GM18519 (cell line): ENCODE measurements at regions not wholly inside any gene's neighbourhood (a gene's known extent, or its start where the extent isn't known, plus 50 kb on each side); places are given as distances from the start of the nearest gene placed in this dataset.

Experiments used
- ATAC-seq: cut with Tn5 transposase; IDR thresholded peaks from one replicate; pipeline ENCODE4 v1.9.1; 2021; ENCODE audit warnings: mild to moderate bottlenecking, moderate library complexity; ENCODE audit not compliant: unreplicated experiment, low FRiP score

DNA sequence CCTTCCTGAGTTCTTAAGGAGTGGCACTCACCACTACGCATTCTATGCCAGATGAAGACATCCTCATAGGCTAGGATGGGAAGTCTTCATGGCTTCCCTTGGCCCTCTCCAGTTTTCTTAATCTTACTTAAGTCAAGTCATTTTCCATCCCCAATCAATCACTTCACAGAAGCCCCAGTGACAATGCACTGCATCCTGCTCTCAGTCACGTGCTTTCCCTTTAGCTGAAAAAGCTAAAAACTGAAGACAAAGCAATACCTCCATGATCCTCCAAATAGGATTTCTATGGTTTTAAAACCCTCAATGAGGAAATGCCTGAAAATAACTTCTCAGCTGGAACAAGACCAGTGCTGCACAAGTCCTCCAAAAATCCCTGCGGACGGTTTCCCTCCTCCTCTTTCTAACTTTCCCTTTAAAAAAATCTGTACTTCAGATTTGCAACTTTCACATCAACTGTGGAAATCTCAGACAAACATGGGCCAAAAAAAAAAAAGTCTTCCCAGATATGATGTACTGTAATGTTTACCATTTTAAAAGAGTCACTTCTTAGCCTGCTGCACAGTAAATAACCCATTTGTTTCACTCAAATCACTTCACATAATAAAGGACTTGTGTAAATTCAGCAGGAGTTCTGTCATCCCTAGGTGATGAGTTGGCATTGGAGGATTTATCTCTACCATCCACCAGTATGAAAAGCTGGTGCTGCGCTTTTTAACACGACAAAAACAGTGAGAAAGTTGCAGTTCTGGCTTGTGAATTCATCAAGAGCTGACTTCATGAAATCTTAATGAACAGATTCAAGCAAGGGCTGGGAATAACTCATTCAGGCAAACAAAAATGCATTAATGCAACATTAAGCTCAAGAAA lies 590.0 kb upstream of the NOX3 start:
- ATAC-seq, result no peak

DNA sequence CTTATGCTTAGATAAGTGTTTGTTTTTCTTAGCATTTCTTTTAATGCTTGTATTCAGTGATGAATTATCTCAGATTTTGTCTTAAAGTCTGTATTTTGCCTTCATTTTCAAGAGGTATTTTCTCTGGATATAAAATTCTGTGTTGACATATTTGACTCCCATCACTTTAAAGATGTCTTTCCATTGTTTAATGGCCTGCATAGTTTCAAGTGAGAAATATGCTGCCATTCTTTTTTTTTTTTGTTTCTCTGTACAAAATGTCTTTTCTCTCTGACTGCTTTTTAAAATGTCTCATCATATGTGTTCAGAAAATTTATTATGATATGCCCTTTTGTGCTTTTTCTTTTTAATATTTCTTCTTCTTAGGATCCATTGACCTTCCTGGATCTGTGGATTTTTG lies 578.0 kb upstream of the NOX3 start:
- no peak for ATAC-seq

DNA sequence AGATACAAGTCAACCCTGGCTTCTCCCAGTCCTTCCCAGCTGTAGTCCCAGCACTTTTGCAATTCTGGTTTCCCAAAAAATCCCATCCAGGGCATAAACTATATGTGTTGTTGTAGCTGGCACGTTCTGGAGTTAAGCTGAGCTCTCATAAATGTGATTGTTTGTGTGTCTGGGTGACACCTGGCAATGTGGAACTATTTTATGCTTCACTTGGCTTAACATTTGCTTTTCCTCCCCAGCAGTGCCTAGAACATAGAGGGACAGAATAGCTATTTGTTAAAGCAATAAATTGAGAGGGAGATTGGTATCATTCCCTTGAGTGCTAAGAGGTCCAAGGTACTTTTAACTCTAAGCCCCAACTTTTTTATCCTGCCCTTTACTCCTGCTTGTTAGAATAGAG lies 575.9 kb upstream of the NOX3 start:
- ATAC-seq, result no peak

DNA sequence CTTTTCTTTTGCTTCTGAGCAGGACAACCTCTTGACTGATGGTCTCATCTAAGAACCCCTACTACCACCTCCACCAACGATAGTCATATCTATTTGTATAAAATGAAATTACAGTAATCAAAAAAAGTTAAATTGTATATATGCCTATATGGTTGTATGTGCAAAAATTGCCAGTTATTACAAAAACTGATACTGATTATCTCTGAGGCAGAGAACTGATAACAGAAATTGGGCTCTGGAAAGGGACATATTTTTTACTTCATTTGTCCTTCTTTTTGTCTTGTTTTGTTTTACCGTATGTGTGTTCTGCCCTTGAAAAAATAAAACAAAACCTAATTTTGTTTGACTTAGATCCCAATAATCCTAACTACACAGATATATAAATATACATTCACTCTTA lies 574.4 kb upstream of the NOX3 start:
- ATAC-seq, result no peak

DNA sequence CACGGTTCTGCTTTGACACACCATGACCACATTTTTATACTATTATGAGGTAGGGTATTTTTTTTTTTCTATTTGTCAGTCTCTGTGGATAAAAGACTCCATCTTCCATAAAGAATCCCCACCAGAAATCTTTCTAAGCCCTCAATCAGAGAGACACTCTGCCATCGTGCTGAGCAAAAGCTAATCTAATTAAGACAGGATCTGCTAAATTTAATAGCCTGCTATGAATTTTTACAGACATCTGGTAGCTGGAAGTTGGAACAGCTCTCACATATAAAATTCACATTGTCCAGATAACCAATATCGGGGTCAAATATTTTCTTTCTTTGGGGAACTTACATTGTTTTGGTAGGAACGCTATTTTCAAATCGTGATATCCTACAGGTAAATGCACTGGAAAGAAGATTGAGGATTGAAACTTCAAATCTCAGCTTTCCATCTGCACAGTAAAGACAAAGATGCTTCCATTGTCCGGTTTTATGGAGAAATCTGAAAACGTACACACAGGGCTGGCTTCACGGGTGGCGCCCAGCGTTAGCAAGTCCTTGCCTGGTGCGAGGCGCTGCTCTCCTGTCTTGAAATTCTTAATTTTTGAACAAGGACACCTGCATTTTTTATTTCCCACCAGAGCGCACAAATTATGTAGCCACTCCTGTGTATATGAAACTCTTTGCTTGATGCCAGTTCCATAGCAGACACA lies 573.8 kb upstream of the NOX3 start:
- ATAC-seq, result no peak

DNA sequence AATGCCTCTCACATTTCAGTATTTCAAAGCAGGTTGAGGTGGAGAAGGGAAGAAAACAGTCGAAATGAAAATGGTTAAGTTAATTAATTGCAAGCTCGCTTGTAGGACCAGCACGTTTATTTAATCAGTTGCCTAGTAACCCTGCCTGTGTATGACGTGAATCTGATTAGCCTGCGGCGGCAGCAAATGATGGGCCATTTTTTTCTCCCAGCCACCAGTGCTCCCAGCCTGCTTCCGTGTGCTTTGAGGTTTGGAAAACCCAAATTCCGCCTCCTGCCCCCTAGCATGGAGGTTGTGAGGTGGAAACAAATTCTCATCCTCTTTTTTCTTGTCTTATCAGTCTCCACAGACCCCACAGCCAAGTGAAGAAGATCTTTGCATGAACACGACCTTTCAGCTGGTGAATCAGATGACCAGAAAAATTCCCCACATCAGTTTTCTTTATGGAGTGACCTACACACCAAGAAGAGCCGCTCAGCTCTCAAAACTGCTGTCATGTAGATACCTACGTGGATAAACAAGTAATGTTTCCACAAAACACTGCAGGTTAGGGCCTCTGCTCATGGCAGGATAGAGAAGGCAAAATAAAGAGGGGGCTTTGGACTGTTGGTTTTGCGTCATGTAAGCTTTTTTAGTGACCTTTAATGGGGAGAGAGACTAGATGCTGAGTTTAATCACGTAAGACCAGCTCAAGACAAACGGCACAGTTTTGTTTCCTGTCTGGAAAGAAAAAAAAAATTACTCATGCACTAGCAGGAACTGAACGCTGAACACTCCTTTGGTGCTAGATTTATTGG lies 572.9 kb upstream of the NOX3 start:
- ATAC-seq, result no peak

DNA sequence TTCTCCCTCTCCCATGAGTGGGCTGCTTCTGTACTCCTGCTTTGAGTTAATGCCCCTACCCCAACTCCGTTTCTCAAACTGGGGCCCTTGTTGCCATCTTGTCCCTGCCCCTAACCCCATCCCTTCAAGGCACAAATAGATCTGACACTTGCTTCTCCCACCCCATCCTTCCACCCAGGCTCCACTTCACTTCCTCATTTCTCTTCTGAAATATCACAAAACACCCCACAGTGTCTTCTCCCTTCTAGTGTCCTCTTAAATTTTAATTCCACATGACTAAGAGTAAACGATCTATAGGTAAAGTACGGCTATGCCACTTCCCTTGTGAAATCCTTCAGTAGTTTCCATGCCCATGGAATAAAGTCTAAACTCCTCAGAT lies 571.6 kb upstream of the NOX3 start:
- ATAC-seq, result no peak

DNA sequence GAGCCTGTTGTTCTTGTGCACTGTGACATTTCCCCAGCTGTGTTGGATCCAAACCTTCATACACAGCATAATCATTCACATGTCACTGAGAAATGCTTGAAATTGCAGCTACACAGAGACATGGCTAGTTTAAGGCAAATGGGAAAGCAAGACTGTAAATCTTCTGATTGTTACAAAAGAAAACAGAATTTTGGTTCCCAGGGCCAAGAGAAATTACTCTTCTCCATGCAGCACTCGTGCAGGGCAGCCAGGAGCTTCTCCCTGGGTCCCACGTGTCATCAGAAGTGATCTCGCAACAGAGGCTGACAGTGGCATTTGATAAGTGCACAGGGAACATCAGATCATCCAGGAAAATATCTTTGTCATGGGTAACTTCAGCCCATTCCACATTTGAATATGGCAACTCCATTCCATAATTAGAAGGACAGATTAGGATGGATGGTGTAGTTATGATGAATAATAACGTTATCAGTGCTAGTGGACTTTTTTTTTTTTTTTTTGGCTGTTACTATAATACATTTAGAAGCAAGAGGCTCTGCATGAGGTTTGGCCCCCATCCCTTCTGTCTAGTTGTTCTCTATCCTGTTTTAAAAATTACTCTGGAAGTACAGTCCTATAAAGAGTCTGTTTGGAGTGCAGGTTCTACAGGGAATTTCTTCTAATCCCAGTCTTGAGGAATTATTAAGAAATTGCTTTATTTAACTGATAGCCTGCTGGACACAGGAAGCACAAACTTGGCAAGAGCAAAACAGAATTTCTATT lies 571.0 kb upstream of the NOX3 start:
- no peak for ATAC-seq

DNA sequence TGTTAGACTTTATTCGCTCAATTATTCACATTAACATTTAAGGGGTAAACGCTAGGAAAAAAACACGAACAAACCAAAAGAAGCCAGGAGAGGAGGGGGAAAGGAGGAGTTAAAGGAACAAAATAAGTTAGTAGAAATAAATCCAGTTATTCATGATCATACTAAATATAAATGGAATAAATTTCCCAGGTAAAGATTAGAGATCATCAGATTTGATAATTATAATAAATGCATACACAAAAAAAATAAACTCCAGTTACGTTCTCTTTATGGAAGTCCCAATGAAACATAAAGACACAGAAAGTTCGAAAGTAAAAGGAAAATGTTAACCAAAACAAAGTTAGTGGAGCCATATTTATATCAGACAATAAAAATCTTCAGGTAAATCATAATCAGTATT lies 568.7 kb upstream of the NOX3 start:
- ATAC-seq, result no peak

DNA sequence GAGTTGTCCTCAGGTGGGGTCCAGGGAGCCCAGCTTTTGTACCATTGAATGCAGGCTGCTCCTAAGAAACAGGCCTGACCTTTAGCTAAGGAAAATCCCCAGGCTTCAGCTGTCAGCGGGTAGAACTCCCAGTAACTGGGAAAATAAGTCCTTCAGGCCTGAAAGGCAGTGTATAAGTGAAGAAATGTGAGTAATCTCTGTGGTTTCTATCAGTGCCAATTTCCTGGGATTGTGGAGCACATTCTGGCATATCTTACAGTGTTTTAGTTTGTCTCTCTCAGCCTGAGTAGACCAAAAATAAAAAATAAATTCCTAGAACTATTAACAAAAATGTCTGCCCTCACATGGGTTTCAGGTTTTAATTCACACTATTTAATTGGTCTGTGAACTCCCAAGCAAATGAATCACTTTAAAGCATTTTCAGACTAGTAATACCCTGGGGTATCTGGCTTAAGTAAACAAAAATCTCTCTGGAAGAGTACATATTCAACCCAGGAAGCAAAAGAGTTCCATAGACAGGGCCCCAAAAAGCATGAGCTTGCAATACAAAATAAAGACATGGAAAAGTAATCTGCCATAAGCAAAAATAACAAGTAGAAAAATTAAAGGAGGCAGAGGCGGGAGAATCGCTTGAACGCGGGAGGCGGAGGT lies 566.2 kb upstream of the NOX3 start:
- no peak for ATAC-seq

DNA sequence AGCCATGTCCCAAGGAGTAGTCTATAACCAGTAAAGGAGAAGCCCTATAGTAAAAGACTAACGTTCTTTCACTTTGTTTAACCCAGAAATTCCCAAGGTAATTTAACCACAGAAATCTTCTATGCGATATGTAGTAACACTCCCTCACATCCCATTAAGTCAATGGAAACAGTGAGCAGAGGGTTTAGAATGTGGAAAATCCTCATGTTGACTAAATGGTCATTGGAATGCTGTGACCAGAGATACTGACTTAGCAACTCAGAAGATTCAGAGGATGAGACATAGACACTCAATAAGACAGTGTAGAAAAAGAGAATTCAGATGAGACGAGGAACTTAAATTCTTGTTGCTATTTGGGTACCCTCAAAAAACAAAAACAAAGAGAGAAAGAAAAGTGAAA lies 562.2 kb upstream of the NOX3 start:
- ATAC-seq, result no peak

DNA sequence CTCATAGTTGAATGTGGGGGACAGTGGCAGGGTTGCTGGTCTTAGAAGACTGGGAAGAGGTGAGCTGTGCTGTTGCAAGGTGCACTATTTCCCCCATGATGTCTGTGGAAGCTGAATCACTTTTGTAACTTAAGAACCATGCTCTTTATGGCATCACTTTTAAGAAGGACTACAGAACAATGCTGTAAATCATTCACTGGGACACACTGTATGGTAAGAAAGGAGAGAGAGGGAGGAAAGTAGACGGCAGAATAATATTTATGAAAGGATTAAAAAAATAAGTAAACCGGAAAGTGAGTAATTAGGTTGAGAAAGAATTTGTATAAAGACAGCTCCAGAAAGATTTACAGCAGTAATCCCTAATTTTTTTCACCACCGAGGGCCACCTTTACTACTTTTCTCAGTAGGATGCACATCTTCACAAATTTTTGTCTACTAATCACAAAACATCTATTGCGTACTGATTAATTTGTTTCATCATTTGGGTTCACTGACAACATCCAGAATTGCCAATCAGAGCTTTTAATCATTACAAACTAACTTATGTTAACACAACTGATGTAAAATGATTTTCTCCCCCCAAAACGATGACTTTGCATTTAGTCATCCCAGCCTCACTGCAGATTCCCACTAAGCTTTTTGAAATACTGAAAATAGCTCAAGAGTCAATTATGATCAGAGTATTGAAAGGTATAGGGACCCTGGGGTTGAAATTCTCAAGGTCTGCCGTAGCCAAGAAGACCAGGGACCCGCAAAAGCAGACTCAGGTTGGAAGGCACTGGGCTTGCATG lies 560.7 kb upstream of the NOX3 start:
- no peak for ATAC-seq

DNA sequence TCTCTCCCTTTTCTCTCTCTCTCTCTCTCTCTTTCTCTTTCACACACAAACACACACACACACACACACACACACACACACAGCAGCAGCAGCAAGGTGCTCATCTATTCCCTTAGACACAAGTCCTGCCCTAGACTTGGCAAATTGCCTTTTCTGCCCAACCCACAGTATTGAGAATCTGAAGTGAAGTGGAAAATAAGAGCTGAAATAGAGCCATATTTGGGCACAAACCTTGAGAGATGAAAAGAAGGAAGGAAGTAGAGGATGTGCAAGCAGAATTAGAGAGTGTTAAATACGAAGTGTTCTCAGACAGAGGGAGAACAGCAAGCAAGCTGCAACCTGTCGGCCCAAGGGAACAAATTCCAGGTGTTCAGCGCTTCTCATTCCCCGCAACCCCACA lies 557.5 kb upstream of the NOX3 start:
- no peak for ATAC-seq

DNA sequence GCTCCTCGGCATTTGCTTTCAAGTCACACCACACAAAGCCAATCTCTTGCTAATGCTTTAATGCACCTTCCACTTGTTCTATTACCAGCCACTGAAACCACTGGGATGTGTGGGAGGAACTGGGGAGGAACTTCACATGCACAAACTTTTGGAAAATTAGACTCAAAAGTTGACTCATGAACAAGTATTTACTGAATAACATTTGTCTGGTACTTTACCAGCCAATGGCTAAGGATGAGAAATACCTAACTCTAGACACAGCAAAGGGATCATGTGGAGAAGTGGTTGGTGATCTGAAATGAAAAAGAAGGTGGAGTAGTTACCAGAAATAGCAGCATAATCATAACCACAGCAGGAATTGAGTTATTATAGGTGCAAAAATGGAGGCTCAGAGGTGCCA lies 554.0 kb upstream of the NOX3 start:
- ATAC-seq, result no peak

DNA sequence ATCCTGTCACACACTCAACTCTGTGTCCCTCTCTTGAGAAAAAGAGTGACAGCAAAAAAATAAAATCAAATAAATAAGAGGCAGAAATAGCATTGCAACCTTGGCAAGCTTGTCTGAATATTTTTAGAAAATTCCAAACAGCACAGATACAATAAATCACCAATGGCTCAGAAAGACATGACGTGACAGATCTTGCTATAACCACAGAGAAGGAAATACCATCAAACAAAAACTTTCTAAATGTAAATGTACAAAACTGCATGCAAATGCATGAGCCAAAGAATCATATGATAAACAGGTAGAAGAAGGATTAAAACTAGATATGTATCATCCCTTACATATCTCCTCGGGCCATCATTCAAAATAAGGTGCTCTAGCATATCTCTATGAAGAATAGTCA lies 549.2 kb upstream of the NOX3 start:
- ATAC-seq, result no peak

DNA sequence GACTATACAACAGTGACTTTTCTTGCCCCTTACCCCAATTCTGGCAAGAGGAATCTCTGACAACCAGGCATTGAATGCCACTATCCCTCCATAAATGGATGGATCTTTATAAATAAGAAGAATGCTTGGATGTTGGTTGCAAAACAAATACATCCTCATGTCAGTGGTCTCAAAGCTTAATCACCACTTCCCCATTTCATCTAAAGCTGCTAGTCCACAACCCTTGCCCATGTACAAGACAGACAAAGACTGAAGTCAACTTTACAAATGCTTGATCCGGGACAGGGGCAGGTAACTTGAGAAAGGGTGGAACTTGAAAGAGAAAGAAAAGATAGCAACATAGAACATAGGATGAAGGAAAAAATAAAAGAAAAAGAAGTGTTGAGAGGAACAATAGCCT lies 540.5 kb upstream of the NOX3 start:
- ATAC-seq, result no peak

DNA sequence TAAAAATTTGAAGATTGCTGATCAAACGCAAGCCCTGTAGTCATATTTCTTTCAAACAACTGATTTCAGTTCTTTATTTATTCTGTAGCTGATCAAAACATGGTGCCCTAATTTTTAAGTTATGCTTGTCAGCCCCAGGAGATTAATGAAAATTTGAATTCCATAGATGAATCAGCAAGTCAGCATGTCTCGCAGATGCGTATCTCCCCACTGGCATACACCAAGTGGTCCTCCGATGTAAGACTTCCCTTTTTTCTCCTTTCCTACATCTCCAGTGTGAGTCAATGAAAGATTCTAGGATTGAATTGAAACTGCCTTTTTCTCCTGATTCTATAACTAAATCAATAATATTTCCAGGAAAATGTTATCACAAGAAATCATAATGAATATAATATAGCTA lies 539.6 kb upstream of the NOX3 start:
- no peak for ATAC-seq

DNA sequence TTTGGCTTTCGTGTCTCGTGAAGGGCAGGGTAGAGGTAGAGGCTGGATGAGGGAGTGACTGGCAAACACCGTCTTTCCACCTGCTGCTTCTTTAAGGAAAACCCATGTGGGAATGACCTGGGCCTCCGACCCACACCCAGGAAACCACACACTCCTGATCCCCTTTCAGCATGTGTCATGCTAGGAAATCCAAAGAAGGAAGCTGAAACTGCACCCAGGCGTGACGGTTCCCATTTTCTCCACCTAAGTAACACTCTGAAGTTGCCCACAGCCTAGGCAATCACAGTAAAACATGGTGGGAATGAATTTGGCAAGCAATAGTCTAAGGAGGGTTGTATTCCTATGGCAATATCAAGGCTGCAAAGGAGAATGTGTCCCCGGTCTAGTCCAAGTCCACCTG lies 538.4 kb upstream of the NOX3 start:
- ATAC-seq, result no peak

DNA sequence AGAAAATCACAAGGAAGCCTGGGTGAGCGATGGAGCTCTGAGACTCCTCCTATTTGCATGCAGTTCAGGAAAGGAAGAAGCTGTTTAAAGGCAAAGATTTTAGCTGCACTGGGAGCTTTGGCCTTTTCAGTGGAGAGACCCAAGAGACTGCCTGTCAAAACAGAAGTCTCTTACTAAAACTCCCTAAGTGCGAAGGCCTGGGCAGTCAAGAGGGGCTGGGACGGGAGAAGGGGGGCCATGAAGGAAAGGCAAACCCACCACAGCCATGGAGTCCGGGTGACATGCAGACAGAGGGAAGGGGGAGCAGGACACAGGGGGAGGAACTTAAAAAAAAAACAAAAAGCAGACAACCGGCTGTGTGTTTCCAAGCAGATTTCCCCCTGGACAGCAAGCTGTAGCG lies 537.6 kb upstream of the NOX3 start:
- no peak for ATAC-seq
